HG03558 (cell line): ENCODE measurements at regions not wholly inside any gene's neighbourhood (a gene's known extent, or its start where the extent isn't known, plus 50 kb on each side); places are given as distances from the start of the nearest gene placed in this dataset.
"Not testable (repeated sequence)": the region's sequence is repeated elsewhere in the genome, so short reads cannot be mapped to it uniquely, and the experiment has no call there.

Experiments used
- ATAC-seq: cut with Tn5 transposase; IDR thresholded peaks from one replicate; pipeline ENCODE4 v1.9.1; 2021; ENCODE audit warnings: moderate number of reproducible peaks; ENCODE audit not compliant: unreplicated experiment; ENCODE audit errors: extremely low read depth

DNA sequence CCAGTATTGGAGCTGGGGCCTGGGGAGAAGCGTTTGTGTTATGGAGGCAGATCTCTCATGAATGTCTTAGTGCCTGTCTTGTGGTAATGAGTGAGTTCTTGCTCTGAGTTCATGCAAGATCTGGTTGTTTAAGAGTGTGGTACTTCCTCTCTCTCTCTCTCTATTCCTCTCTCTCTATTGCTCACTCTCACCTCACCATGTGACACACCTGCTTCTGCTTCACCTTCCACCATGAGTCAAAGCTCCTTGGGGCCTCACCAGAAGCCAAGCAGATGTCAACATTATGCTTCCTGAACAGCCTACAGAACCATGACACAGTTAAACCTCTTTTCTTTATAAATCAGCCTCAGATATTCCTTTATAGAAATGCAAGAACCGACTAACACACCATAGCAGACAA is 242.7 kb upstream of the ADRA1B start:
- ATAC-seq: no peak

DNA sequence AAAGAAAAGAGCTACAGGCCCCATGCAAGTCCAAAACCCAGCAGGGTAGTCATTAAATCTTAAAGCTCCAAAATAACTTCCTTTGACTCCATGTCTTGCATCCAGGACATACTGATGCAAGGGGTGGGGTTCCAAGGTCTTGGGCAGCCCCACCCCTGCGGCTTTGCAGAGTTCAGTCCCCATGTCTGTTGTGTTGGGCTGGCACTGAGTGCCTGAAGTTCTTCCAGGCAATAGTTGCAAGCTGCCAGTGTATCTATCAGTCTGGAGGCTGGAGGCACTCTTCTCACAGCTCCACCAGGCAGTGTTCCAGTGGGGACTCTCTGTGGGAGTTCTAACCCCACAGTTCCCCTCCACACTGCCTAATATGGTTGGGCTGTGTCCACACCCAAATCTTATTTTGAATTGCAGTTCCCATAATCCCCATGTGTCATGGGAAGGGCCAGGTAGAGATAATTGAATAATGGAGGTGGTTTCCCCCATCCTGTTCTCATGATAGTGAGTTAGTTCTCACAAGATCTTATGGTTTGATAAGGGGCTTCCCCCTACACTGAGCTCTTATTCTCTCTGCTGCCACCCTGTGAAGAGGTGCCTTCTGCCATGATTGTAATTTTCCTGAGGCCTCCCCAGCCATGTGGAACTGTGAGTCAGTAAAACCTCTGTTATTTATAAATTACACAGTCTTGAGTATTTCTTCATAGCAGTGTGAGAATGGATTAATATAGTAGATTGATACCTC is 237.5 kb upstream of the ADRA1B start:
- ATAC-seq: no peak

DNA sequence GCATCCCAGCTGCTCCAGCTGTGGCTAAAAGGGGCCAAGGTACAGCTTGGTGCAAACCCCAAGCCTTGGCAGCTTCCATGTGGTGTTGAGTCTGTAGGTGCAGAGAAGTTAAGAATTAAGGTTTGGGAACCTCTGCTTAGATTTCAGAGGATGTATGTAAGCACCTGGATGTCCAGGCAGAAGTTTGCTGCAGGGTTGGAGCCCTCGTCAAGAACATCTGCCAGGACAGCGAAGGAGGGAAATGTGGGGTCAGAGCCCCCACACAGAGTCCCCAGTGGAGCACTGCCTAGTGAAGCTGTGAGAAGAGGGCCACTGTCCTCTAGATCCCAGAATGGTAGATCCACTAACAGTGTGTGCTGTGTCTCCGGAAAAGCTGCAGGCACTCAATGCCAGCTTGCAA is 236.2 kb upstream of the ADRA1B start:
- ATAC-seq: no peak

DNA sequence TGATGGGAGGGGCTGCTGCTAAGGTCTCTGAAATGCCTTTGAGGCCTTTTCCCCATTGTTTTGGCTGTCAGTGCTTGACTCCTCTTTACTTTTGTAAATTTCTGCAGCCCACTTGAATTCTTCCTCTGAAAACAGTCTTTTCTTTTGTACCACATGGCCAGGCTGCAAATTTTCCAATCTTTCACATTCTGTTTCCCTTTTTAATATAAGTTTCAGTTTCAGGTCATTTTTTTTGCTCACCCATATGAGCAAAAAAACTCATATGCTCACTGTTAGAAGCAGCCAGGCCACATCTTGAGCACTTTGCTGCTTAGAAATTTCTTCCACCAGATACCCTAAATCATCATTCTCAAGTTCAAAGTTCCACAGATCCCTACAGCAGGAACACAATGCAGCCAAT is 234.6 kb upstream of the ADRA1B start:
- no peak for ATAC-seq

DNA sequence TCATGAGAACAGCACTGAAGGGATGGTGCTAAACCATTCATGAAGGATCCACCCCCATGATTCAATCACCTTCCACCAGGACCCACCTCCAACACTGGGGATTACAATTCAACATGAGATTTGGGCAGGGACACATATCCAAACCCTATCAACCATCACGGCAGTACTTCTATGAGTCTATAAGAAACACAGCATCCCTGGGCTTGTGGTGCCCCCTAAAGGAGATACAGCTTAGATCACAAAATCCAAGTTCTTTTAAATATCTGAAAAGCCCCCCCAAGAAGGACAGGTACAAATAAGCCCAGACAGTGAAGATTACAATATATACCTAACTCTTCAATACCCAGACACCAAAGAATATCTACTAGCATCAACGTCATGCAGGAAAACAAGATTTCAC is 233.7 kb upstream of the ADRA1B start:
- no peak for ATAC-seq

DNA sequence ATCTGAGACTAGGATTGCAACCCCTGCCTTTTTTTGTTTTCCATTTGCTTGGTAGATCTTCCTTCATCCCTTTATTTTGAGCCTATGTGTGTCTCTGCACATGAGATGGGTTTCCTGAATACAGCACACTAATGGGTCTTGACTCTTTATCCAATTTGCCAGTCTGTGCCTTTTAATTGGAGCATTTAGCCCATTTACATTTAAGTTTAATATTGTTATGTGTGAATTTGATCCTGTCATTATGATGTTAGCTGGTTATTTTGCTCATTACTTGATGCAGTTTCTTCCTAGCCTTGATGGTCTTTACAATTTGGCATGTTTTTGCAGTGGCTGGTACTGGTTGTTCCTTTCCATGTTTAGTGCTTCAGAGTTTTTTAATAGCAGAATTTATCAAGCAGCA is 228.4 kb upstream of the ADRA1B start:
- ATAC-seq: not testable (repeated sequence)

DNA sequence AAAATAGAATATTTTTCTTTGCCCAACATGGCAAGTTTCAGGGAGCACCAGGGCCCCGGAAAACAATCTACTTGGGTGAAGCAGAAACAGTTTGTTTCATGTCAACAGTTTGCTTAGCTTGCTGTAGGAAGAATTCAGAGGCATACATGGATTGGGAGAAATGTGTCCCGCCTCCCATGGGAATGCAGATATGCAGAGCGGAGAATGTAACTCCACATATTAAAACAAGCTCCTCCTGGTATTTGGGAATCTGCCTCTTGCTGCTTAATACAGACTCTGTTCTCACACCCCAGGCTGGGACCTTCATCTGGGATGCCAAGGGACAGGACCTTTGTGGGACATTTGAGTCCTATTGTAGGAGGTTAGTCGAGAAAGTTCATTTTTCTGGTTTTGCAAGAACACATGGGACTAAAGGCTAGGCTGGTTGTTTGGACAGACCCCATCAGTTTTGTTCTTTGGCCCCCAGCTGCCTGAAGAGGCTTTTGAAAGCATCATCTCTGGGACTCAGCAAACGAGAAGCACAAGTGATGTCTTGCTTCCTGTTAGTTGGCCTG is 220.5 kb upstream of the ADRA1B start:
- no peak for ATAC-seq

DNA sequence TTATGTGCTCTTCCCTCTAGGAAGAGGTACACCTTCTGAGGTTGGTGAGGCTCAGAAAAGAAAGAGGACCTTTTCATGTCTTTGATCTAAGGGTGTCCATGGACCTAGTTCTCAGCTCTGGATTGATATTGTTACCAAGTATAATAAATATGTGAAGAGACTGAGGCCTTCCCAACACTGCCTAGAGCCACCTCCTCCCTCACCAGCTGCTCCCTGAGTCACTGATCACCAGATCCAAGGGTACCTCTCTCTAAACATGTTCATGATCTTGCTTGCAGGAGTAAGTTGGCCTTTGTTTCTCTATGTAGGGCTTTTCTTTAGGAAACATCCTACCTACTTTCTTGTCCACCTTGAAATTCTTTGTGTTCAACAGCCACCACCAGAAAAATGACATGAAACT is 218.8 kb upstream of the ADRA1B start:
- ATAC-seq: no peak

DNA sequence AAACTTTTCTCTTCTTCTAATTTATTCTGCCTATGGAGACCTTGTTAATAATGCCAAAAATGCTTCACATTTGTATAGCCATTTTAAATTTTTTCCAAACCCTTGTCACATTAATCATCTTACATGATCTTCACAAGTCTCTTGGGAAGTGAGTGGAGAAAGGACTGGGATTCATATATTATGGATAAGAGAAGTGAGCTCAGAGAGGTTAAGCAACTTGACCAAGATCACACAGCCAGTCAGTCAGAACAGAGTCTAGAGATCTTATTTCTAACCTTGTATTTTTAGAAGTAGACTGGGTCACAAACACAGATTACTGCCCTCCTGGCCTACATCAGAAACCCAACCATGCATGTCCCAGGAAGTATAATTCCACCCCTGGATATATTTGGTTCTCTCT is 218.0 kb upstream of the ADRA1B start:
- no peak for ATAC-seq

DNA sequence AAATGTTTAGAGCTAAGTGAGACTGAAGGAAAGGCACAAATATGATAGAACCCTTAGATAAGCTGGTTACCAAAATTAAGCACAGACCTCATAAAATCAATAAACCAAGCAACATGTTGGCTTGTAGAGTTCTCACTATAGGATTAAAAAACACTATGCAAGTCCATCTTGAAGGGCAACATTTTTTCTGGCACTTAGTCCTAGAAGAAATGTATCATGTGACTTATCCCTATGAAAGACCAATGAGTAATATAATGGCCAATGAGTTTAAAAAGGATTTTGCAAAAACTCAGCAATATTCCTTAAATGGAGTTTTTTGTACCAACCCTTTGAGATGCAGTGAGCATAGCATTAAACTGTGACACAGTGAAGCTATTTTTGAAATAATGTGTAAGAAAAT is 216.3 kb upstream of the ADRA1B start:
- ATAC-seq: no peak

DNA sequence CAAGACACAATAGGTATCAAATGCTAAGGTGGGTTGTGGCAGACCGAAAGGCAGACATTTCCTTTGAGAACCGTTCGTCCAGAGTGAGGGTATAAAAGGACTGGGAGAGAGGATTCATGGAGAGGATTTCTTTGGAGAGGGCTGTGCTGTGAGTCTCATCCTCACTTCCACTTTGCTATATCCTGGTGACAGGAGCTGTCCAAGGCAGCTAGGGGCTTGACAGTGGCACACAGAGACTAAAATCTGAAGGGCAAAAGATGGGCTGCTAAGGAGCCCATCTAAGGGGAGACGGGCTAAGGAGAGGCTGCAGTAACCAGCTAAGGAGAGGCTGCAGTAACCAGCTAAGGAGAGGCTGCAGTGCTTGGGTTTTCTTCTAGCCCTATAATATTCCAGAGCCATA is 214.0 kb upstream of the ADRA1B start:
- ATAC-seq: no peak

DNA sequence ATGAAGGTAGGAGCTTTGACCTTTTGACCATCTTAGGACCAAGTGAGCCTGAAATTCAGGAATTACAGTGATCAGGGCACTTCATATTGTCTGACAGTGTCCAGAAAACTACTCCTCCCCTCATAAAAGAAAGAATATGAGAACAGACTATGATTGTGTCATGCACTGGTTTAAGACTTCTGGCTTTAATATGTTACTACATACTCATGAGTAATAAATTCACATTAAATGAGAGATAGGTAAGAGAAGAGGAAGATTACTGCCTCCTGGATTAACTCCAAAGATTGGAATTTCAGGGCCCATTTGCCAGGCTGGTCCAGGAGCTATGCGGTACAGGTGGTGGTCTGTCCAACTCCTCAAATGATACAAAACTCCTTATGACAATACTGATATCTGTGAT is 213.5 kb upstream of the ADRA1B start:
- no peak for ATAC-seq

DNA sequence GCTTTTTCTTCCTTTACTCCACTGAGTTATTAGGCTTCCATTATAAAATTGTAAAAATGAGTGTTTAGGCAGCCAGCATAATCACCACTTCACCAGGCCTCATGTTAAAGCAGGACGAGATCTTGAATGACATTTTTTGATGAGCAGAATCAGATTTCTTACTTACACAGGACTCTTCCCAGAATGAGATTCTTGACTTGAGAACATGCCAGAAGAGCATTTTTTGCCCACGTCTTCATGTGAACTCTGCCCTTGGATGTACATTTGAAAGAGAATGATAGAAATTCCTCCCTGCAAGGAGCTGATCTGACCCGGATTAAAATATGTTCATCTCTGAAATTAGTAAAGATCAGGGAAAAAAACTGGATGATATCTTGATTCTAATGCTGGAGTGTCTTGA is 212.1 kb upstream of the ADRA1B start:
- ATAC-seq: no peak

DNA sequence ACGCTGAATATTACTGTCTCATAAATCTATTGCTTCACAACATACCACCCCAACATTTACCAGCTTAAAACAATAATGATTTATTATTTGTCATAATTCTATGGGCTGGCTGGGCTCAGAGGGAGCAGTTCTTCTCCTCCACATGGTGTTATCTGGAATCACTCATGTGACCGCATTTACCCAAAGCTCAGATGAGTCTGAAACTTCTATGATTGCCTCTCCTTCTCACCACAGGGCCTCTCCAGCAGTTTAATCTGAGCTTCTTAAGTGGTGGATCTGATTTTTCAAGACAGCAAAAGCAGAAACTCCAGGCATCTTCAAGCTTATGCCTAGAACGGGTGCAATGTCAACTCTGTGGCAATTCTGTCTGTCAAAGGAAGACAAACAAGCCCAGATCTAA is 210.3 kb upstream of the ADRA1B start:
- ATAC-seq: no peak

DNA sequence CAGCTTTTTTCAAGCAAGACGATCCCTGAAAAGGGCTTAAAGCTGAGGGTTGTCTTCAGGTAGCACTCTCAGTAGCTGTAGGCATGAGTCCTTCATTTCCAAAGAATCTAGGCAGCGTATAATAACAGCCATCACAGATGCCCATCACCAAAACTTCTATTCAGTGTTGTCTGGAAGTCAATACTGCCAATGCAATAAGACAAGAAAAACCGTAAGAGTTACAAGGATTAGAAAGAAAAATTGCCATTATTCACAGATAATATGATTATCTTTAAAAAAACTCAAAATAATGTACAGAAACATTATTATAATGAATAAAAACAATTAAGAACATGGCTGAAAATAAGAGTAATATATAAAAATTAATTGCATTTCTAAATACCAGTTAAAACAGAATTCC is 208.2 kb upstream of the ADRA1B start:
- no peak for ATAC-seq

DNA sequence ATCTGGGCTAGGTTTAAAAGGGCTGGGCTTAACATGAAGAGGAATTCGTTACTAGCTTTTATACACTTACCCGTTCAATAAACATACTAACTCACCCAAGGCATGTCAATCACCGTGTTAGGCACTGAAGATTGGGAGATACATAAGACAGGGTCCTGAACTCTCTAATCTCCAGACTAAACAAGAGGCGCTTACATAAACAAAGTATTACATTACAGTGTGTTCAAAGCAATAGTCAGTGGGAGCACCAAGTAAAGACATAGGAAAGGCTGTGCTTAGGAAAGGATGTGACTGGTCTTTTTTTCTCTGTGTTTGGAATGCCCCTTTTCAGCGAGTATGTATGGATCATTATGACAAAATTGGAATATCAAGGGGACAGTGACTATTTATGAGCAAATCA is 203.6 kb upstream of the ADRA1B start:
- ATAC-seq: no peak

DNA sequence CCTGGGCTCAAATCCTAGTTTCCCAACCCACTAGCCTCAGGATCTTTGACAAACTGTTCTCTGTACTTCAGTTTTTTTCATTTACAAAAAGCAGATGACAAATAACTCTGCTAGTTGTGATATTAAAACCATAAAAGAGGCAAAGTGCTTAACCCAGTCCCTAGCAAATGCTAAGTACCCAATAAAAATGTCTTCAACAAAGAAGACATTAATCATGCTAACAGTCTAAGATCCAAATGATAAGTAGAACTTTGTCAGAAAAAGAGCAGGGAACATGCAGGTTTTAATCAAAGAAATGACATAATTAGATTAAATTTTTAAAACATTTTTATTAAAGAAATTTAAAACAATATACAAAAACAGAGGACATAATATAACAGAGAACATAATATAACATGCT is 203.0 kb upstream of the ADRA1B start:
- ATAC-seq: no peak

DNA sequence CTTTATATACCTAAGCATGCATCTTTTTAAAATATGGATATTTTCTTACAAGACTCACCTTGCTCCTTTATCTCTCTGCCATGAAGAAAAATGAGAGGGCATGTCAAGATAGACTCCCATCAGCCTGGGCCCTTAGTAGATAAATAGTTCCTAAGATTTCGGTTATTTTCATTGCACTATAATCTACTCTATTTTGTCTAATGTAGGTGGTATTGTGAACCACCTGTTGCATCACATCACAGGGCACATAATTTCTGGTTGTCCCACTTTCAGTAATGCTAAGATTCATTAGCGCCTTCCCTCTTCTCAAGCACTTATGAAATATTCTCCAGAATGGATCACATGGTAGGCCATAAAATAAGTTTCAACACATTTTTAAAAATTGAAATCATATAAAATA is 202.5 kb upstream of the ADRA1B start:
- no peak for ATAC-seq

DNA sequence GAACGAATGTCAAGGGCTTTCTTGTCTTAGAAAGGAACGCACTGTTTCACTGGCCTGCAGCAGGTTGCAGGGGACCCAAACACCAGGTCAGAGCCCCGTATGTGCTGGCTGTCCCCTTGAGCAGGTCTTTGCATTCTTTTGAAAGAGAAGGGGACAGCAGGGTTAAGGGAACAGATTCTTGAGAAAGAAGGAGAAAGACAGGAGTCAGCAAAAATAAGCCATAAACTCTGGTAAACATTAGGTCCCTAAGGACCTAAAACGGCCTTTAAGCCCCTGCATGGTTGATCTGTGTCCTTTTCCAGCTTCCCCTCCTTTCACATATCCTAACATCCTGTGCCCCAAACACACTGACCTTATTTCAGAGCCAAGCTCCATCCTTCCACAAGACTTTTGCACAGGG is 190.8 kb upstream of the ADRA1B start:
- ATAC-seq: no peak

DNA sequence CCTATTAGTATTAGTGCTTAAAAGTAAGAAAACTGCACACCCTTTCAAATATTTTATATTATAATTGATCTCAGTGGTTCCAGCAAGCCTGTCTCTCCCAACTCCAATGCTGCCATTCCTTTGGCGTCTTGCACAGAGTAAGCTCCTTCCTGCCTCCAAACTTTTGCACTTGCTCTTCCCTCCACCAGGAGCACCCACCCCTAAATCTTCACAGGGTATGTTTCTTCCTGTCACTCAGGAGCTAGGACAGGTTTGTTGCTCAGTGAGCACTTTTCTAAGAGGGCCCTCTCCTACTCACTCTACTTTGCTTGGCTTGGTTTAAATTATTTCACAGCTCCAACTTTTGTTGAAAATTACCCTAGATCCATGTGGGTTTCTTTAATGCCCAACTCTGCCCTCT is 189.1 kb upstream of the ADRA1B start:
- ATAC-seq: no peak

DNA sequence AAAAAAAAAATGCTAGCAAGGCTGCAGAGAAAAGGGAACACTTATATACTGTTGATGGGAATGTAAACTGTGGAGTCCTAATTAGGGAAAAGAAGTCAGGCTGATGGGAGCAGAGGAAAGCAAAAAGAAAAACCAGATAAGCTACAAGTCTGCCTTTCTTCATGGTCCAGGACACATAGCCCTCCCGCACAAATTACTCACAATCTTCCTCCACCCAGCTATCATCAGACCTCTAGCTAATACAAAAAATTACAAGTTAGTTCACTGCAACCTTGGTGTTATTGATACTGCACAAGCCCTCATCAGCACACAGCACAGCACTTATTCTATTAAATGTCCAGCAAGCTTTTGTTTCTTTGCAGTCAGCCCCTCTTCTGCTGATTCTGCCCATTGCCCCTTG is 186.0 kb upstream of the ADRA1B start:
- ATAC-seq: no peak

DNA sequence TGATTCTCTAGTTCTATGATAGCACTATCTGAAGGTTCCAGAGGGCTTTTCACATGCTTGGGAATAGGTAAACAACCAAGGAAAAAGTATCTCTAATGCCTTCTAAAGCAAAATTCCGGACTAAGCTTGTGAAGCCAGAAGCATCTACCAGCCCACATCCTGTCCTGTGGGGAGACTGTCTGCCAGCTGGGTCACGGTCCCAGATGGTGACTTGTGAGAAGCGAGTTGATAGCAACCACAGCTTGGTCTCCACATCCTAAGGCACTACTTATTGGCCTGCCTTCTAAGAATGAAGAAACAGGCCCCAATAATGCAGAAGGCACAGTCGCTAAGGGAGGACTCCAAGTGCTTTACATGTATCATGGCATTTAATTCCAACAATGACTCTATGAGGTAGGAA is 184.1 kb upstream of the ADRA1B start:
- no peak for ATAC-seq

DNA sequence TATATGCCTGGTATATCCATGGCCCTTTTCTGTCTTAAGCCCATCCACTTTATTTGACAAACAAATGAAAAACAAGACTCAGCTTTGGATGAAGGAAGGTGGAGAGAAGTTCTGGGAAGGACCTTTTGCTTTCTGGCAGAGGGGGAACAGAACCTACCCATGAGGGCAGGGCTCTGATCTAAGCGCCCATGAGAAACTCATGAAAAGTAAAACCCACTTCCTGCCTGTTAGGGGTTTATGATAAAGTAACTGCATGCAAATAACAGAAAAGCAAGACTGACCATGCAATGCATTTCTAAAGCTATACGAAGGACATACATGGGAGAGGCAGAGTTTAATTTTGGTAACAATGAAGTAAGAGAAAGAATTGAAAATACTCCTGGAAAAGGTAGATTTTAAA is 181.9 kb upstream of the ADRA1B start:
- no peak for ATAC-seq
